ENCODE measurements at regions not wholly inside any gene's neighbourhood (a gene's known extent, or its start where the extent isn't known, plus 50 kb on each side); places are given as distances from the start of the nearest gene placed in this dataset.

GRCh38 chr7:10146271-10146670 is 827.4 kb upstream of the PHF14 start:
- TF ChIP-seq SIN3A (IDR thresholded peaks at IDR 0.05; ENCODE audit: borderline replicate concordance, insufficient read depth, low read length) (no peak), REST (IDR thresholded peaks at IDR 0.05; ENCODE audit: insufficient read depth in 1 of 2, low read depth in 2 of 2, low read length in 2 of 2) (no peak), FOXP2 (optimal IDR thresholded peaks at IDR 0.05; ENCODE audit: borderline replicate concordance, extremely low read depth, extremely low read length, insufficient read depth) (no peak), POLR2AphosphoS5 (IDR thresholded peaks at IDR 0.05; ENCODE audit: low read depth, low read length) (no peak), TAF1 (IDR thresholded peaks at IDR 0.05; ENCODE audit: borderline replicate concordance, insufficient read depth, low read length) (no peak)

- TF ChIP-seq POLR2AphosphoS5 (IDR thresholded peaks at IDR 0.05; ENCODE audit: low read depth, low read length) (no peak), FOXP2 (optimal IDR thresholded peaks at IDR 0.05; ENCODE audit: borderline replicate concordance, extremely low read depth, extremely low read length, insufficient read depth) (no peak), SIN3A (IDR thresholded peaks at IDR 0.05; ENCODE audit: borderline replicate concordance, insufficient read depth, low read length) (no peak)
These were observed 816.7 kb upstream of the PHF14 start for GRCh38 chr7:10156972-10157371.

GRCh38 chr7:10181996-10182395 is 791.7 kb upstream of the PHF14 start:
- TF ChIP-seq FOXP2 (optimal IDR thresholded peaks at IDR 0.05; ENCODE audit: borderline replicate concordance, extremely low read depth, extremely low read length, insufficient read depth) = no peak
- no peak for TF ChIP-seq TAF1 (IDR thresholded peaks at IDR 0.05; ENCODE audit: borderline replicate concordance, insufficient read depth, low read length)
- no peak for TF ChIP-seq REST (IDR thresholded peaks at IDR 0.05; ENCODE audit: insufficient read depth in 1 of 2, low read depth in 2 of 2, low read length in 2 of 2)
- no peak for TF ChIP-seq SIN3A (IDR thresholded peaks at IDR 0.05; ENCODE audit: borderline replicate concordance, insufficient read depth, low read length)
- no peak for TF ChIP-seq POLR2AphosphoS5 (IDR thresholded peaks at IDR 0.05; ENCODE audit: low read depth, low read length)

- TF ChIP-seq TAF1 (IDR thresholded peaks at IDR 0.05; ENCODE audit: borderline replicate concordance, insufficient read depth, low read length) (no peak), REST (IDR thresholded peaks at IDR 0.05; ENCODE audit: insufficient read depth in 1 of 2, low read depth in 2 of 2, low read length in 2 of 2) (no peak), SIN3A (IDR thresholded peaks at IDR 0.05; ENCODE audit: borderline replicate concordance, insufficient read depth, low read length) (no peak), FOXP2 (optimal IDR thresholded peaks at IDR 0.05; ENCODE audit: borderline replicate concordance, extremely low read depth, extremely low read length, insufficient read depth) (no peak), POLR2AphosphoS5 (IDR thresholded peaks at IDR 0.05; ENCODE audit: low read depth, low read length) (no peak)
These were observed 781.6 kb upstream of the PHF14 start for GRCh38 chr7:10192074-10192473.

GRCh38 chr7:10205696-10206095 is 768.0 kb upstream of the PHF14 start:
- no peak for TF ChIP-seq TAF1 (IDR thresholded peaks at IDR 0.05; ENCODE audit: borderline replicate concordance, insufficient read depth, low read length)
- TF ChIP-seq SIN3A (IDR thresholded peaks at IDR 0.05; ENCODE audit: borderline replicate concordance, insufficient read depth, low read length) = no peak
- no peak for TF ChIP-seq POLR2AphosphoS5 (IDR thresholded peaks at IDR 0.05; ENCODE audit: low read depth, low read length)
- no peak for TF ChIP-seq REST (IDR thresholded peaks at IDR 0.05; ENCODE audit: insufficient read depth in 1 of 2, low read depth in 2 of 2, low read length in 2 of 2)
- TF ChIP-seq FOXP2 (optimal IDR thresholded peaks at IDR 0.05; ENCODE audit: borderline replicate concordance, extremely low read depth, extremely low read length, insufficient read depth) = no peak

Measured in PFSK-1 (cell line).